ENCODE measurements at regions not wholly inside any gene's neighbourhood (a gene's known extent, or its start where the extent isn't known, plus 50 kb on each side); places are given as distances from the start of the nearest gene placed in this dataset.

DNA sequence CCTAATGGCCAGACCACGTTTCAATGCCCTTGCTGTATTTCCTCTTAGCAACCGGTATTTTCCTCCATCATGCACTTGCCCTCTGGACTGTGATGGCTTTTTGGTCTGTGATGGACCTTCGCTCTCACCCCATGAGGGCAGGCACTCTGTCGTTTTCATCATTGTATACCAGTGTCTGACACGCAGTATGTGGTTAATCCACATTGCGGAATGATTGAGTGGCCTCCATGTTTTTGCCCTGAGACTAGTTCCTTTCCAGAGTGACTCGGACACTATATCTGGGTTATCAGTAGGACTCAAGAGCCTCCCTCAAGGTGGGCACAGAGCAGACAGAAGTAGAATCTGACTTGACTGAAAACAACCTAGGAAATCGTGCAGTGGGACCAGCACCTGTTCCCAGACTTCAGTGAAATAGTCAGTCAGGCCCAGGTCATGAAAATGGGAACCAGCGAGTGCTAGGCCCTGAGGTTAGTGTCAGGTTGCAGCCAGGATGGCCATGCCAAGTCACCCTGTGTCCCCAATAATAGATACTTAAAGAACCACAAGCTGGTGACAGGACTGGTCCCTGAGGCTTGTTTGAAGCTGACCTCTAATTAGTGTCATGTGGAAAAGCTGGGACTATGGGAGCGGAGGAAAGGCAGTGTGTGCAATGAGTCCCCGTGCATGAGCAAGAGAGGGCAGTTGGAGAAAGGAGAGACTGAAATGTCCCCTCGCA lies 464.7 kb downstream of the INSC start (continued):
- no peak for TF ChIP-seq BORCS8-MEF2B (CRISPR knock-in tag; IDR thresholded peaks at IDR 0.05)

GRCh38 chr11:15580056-15580774 lies 465.5 kb downstream of the INSC start:
- ATAC-seq (no peak), FAIRE-seq (no peak), DNase-seq (ENCODE audit: low spot score) (no peak)
- no peak overlapping the region for H3K27ac ChIP-seq (ENCODE audit: extremely low read length, insufficient read depth, low read length)
- intact Hi-C loops (cut with micrococcal nuclease; ENCODE audit: unreplicated experiment) (no loop called here), in situ Hi-C loops (cut with HindIII; ENCODE audit: extremely low pct_ligation_motif_present, low pct_unique_long_range_greater_than_20kb) (no loop called here)
- no peaks in the 10 kb centered on the region for H4K20me1 ChIP-seq (ENCODE audit: insufficient read depth, low read length)
- H3K4me3 ChIP-seq (replicated peaks in 1 of 3; ENCODE audit: insufficient read depth in 1 of 3, low read depth in 2 of 3, low read length in 3 of 3) = no peak overlapping the region
- no peak overlapping the region for H3K4me2 ChIP-seq (ENCODE audit: low read depth, low read length)
- no peak overlapping the region for H3K9ac ChIP-seq (ENCODE audit: insufficient read depth, low read depth, low read length)
- CTCF ChIA-PET (ENCODE audit: low intra/inter-chr PET ratio, low total read pairs) = no interaction called here
- H3K36me3 ChIP-seq (replicated peaks in 1 of 2; ENCODE audit: control insufficient read depth in 1 of 2, insufficient read depth in 2 of 2, low read length in 2 of 2) = no peaks in the 10 kb centered on the region
- no peaks in the 10 kb centered on the region for H3K79me2 ChIP-seq (ENCODE audit: insufficient read depth, low read length)
- H3K27me3 ChIP-seq (ENCODE audit: control insufficient read depth in 1 of 2, insufficient read depth in 2 of 2, low read length in 2 of 2) = no peaks in the 10 kb centered on the region; a peak in 1 of 5 replicates
- H3K4me1 ChIP-seq (ENCODE audit: insufficient read depth, low read length) = no peaks in the 10 kb centered on the region
- H3K9me3 ChIP-seq (ENCODE audit: low read length) = no peaks in the 10 kb centered on the region
- BruUV-seq (replicated peaks) = no TSS peak
- TF ChIP-seq CEBPG (CRISPR knock-in tag; IDR thresholded peaks at IDR 0.05) (no peak), ZMYM4 (CRISPR knock-in tag; IDR thresholded peaks at IDR 0.05) (no peak), EP300 (IDR thresholded peaks at IDR 0.05; ENCODE audit: low read depth in 2 of 2, low read length in 2 of 2) (no peak), EP300 (CRISPR knock-in tag; IDR thresholded peaks at IDR 0.05; ENCODE audit: borderline replicate concordance) (no peak), ZNF3 (CRISPR knock-in tag; IDR thresholded peaks at IDR 0.05) (no peak), HIC2 (CRISPR knock-in tag; IDR thresholded peaks at IDR 0.05; ENCODE audit: low read depth) (no peak), TAF1 (CRISPR knock-in tag; IDR thresholded peaks at IDR 0.05) (no peak), GATA4 (IDR thresholded peaks at IDR 0.05; ENCODE audit: borderline replicate concordance, low read depth) (no peak), ZNF709 (CRISPR knock-in tag; IDR thresholded peaks at IDR 0.05) (no peak), ATRX (CRISPR knock-in tag; IDR thresholded peaks at IDR 0.05; ENCODE audit: borderline replicate concordance) (no peak), SPEN (CRISPR knock-in tag; IDR thresholded peaks at IDR 0.05; ENCODE audit: low read depth) (no peak), ATF7-NPFF (CRISPR knock-in tag; IDR thresholded peaks at IDR 0.05; ENCODE audit: low read depth) (no peak), ZBTB39 (CRISPR knock-in tag; IDR thresholded peaks at IDR 0.05) (no peak), FOSL1 (CRISPR knock-in tag; IDR thresholded peaks at IDR 0.05; ENCODE audit: borderline replicate concordance) (no peak), ZBTB7B (CRISPR knock-in tag; IDR thresholded peaks at IDR 0.05) (no peak)
- TF ChIP-seq, protein P1, sequence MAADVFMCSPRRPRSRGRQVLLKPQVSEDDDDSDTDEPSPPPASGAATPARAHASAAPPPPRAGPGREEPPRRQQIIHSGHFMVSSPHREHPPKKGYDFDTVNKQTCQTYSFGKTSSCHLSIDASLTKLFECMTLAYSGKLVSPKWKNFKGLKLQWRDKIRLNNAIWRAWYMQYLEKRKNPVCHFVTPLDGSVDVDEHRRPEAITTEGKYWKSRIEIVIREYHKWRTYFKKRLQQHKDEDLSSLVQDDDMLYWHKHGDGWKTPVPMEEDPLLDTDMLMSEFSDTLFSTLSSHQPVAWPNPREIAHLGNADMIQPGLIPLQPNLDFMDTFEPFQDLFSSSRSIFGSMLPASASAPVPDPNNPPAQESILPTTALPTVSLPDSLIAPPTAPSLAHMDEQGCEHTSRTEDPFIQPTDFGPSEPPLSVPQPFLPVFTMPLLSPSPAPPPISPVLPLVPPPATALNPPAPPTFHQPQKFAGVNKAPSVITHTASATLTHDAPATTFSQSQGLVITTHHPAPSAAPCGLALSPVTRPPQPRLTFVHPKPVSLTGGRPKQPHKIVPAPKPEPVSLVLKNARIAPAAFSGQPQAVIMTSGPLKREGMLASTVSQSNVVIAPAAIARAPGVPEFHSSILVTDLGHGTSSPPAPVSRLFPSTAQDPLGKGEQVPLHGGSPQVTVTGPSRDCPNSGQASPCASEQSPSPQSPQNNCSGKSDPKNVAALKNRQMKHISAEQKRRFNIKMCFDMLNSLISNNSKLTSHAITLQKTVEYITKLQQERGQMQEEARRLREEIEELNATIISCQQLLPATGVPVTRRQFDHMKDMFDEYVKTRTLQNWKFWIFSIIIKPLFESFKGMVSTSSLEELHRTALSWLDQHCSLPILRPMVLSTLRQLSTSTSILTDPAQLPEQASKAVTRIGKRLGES (CRISPR knock-in tag; IDR thresholded peaks at IDR 0.05; ENCODE audit: borderline replicate concordance) = no peak
- no peak overlapping the region for H2AFZ ChIP-seq (ENCODE audit: low read length)
- POLR2A ChIA-PET = no interaction called here
- 100% methylated on average over 1 of the region's 1 CpG for WGBS (ENCODE audit: low lambda C conversion rate)
